ENCODE measurements at regions not wholly inside any gene's neighbourhood (a gene's known extent, or its start where the extent isn't known, plus 50 kb on each side); places are given as distances from the start of the nearest gene placed in this dataset.

GRCh38 chr3:82783194-82783593, 1021.7 kb upstream of the GBE1 start:
- ATAC-seq = no peak
- WGBS, 2 donors = 74 to 84% methylated on average over 3 of the region's 3 CpGs

DNA sequence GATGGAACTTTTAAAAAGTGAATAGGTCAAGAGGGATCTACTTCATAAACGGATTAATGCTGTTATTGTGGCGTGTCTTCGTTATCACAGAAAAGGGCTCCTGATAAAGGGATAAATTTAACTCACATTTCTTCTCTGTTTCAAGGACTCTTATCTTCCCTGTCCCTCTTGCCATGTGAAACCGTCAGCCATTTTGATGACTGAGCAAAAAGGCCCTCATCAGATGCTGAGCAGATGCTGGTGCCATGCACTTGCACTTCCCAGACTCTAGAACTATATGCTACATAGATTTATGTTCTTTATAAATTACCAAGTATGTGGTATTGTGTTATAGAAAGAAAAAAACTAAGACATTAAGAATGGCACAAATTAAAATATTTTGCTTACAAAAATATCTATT, 1011.8 kb upstream of the GBE1 start:
- ATAC-seq (no peak), DNase-seq (no peak)
- Histone ChIP-seq H3K9me3 (peaks cover 0 to 21% (median 0%) of the 10 kb centered on the region in 11 donors), H3K27me3 (no peaks in the 10 kb centered on the region), H3K36me3 (no peaks in the 10 kb centered on the region), H3K27ac (no peak overlapping the region), H3K4me1 (no peaks in the 10 kb centered on the region), H3K4me3 (no peak overlapping the region)
- WGBS, 2 donors = 32 to 39% methylated on average over 4 of the region's 4 CpGs
- TF ChIP-seq, protein P1, sequence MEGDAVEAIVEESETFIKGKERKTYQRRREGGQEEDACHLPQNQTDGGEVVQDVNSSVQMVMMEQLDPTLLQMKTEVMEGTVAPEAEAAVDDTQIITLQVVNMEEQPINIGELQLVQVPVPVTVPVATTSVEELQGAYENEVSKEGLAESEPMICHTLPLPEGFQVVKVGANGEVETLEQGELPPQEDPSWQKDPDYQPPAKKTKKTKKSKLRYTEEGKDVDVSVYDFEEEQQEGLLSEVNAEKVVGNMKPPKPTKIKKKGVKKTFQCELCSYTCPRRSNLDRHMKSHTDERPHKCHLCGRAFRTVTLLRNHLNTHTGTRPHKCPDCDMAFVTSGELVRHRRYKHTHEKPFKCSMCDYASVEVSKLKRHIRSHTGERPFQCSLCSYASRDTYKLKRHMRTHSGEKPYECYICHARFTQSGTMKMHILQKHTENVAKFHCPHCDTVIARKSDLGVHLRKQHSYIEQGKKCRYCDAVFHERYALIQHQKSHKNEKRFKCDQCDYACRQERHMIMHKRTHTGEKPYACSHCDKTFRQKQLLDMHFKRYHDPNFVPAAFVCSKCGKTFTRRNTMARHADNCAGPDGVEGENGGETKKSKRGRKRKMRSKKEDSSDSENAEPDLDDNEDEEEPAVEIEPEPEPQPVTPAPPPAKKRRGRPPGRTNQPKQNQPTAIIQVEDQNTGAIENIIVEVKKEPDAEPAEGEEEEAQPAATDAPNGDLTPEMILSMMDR (IDR thresholded peaks at IDR 0.05) = no peak
- intact Hi-C loops (cut with DNase I) = no loop called here

More at GRCh38 chr3:82783194-82783593, 1021.7 kb upstream of the GBE1 start:
- intact Hi-C loops (cut with DNase I) = no loop called here
- no peaks in the 10 kb centered on the region for H3K27me3 ChIP-seq
- H3K4me3 ChIP-seq = no peak overlapping the region
- H3K27ac ChIP-seq = no peak overlapping the region
- TF ChIP-seq, protein P1 (IDR thresholded peaks at IDR 0.05) = no peak
- peaks cover 0 to 4% (median 0%) of the 10 kb centered on the region in 11 donors for H3K9me3 ChIP-seq
- no peak for DNase-seq
- H3K4me1 ChIP-seq = no peaks in the 10 kb centered on the region
- H3K36me3 ChIP-seq = no peaks in the 10 kb centered on the region

GRCh38 chr3:82764521-82764920, 1003.1 kb upstream of the GBE1 start:
- 94 to 96% methylated on average over 1 of the region's 1 CpG for WGBS, 2 donors
- ATAC-seq = no peak
- no peak for DNase-seq
- H3K36me3 ChIP-seq = no peaks in the 10 kb centered on the region
- peaks cover 0 to 6% (median 0%) of the 10 kb centered on the region in 11 donors for H3K9me3 ChIP-seq
- H3K27me3 ChIP-seq = no peaks in the 10 kb centered on the region
- H3K4me1 ChIP-seq = no peaks in the 10 kb centered on the region
- H3K4me3 ChIP-seq = no peak overlapping the region
- H3K27ac ChIP-seq = no peak overlapping the region
- intact Hi-C loops (cut with DNase I) = no loop called here
- TF ChIP-seq, protein P1 (IDR thresholded peaks at IDR 0.05) = no peak

- Histone ChIP-seq H3K4me3 (no peak overlapping the region), H3K36me3 (no peaks in the 10 kb centered on the region), H3K4me1 (no peaks in the 10 kb centered on the region), H3K9me3 (peaks cover 0 to 12% (median 0%) of the 10 kb centered on the region in 11 donors), H3K27ac (no peak overlapping the region), H3K27me3 (no peaks in the 10 kb centered on the region)
- WGBS, 2 donors = 67 to 89% methylated on average over 1 of the region's 1 CpG
- TF ChIP-seq, protein P1 (IDR thresholded peaks at IDR 0.05) = no peak
- ATAC-seq (no peak), DNase-seq (no peak)
- intact Hi-C loops (cut with DNase I) = no loop called here
Observed at GRCh38 chr3:82761858-82762257, 1000.4 kb upstream of the GBE1 start.

Measured in heart right ventricle (tissue), 16 donors.